GM12875 (cell line): ENCODE measurements at regions not wholly inside any gene's neighbourhood (a gene's known extent, or its start where the extent isn't known, plus 50 kb on each side); places are given as distances from the start of the nearest gene placed in this dataset.

Source experiments
- H3K4me3 ChIP-seq: one replicate; pipeline ENCODE4 v1.5.1; 2011; ENCODE audit warnings: low read depth, low read length, control low read depth
- TF ChIP-seq, protein P1 (sequence below): IDR thresholded peaks from 2 replicates; pipeline ENCODE4 v1.5.1; 2011; ENCODE audit warnings: low read depth, mild to moderate bottlenecking, control low read depth, inconsistent platforms, low read length, moderate library complexity, borderline replicate concordance; ENCODE audit not compliant: insufficient read depth

DNA sequence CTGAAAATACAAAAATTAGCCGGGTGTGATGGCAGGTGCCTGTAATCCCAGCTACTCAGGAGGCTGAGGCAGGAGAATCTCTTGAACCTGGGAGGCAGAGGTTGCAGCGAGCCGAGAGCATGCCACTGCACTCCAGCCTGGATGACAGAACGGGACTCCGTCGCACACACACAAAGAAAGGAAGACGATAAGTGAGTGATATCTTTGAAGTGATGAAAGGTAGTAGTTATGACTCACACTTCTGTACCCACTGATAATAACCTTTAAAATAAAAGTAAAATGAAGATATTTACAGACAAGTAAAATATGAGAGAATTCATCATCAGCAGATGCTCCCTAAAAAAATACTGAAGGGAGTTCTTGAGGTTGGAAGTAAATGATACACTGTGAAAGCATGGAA is 171.3 kb upstream of the CRY1 start:
- TF ChIP-seq, protein P1, sequence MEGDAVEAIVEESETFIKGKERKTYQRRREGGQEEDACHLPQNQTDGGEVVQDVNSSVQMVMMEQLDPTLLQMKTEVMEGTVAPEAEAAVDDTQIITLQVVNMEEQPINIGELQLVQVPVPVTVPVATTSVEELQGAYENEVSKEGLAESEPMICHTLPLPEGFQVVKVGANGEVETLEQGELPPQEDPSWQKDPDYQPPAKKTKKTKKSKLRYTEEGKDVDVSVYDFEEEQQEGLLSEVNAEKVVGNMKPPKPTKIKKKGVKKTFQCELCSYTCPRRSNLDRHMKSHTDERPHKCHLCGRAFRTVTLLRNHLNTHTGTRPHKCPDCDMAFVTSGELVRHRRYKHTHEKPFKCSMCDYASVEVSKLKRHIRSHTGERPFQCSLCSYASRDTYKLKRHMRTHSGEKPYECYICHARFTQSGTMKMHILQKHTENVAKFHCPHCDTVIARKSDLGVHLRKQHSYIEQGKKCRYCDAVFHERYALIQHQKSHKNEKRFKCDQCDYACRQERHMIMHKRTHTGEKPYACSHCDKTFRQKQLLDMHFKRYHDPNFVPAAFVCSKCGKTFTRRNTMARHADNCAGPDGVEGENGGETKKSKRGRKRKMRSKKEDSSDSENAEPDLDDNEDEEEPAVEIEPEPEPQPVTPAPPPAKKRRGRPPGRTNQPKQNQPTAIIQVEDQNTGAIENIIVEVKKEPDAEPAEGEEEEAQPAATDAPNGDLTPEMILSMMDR: no peak
- no peak overlapping the region for H3K4me3 ChIP-seq

- H3K4me3 ChIP-seq: no peak overlapping the region
- TF ChIP-seq, protein P1: no peak
Observed at GRCh38 chr12:107267604-107268003, 174.3 kb upstream of the CRY1 start.

GRCh38 chr12:107271523-107271922 is 178.2 kb upstream of the CRY1 start:
- no peak overlapping the region for H3K4me3 ChIP-seq
- TF ChIP-seq, protein P1: no peak

GRCh38 chr12:107275530-107275929 is 182.2 kb upstream of the CRY1 start:
- TF ChIP-seq, protein P1: no peak

GRCh38 chr12:107277855-107278254 is 184.5 kb upstream of the CRY1 start:
- TF ChIP-seq, protein P1: no peak
- no peak overlapping the region for H3K4me3 ChIP-seq

More at GRCh38 chr12:107275530-107275929, 182.2 kb upstream of the CRY1 start:
- no peak overlapping the region for H3K4me3 ChIP-seq

DNA sequence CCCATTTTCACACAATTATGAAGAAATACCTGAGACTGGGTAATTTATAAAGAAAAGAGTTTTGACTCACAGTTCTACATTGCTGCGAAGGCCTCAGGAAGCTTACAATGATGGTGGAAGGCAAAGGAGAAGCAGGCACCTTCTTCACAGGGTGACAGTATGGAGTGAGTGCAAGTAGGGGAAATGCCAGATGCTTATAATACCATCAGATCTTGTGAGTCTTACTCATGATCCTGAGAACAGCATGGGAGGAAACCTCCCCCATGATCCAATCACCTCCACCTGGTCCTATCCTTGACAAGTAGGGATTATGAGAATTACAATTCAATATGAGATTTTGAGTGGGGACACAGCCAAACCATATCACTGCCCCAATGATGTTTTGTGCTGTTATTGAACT is 189.3 kb upstream of the CRY1 start:
- TF ChIP-seq, protein P1: no peak
- no peak overlapping the region for H3K4me3 ChIP-seq

GRCh38 chr12:107283652-107284051 is 190.3 kb upstream of the CRY1 start:
- TF ChIP-seq, protein P1: no peak
- no peak overlapping the region for H3K4me3 ChIP-seq
